GM18499 (cell line): ENCODE measurements at regions not wholly inside any gene's neighbourhood (a gene's known extent, or its start where the extent isn't known, plus 50 kb on each side); places are given as distances from the start of the nearest gene placed in this dataset.

Source experiments
- ATAC-seq: cut with Tn5 transposase; IDR thresholded peaks from one replicate; pipeline ENCODE4 v1.9.1; 2021; ENCODE audit warnings: moderate number of reproducible peaks; ENCODE audit not compliant: insufficient read depth, unreplicated experiment

- ATAC-seq = no peak
These were observed 111.2 kb upstream of the AGAP1 start for GRCh38 chr2:235382601-235383000.

- ATAC-seq = no peak
These were observed 110.5 kb upstream of the AGAP1 start for GRCh38 chr2:235383272-235383843.

- ATAC-seq = no peak
These were observed 109.2 kb upstream of the AGAP1 start for GRCh38 chr2:235384624-235385023.

- no peak for ATAC-seq
These were observed 104.2 kb upstream of the AGAP1 start for GRCh38 chr2:235389626-235390025.

- no peak for ATAC-seq
These were observed 103.6 kb upstream of the AGAP1 start for GRCh38 chr2:235390108-235390815.

GRCh38 chr2:235390816-235391194 lies 103.0 kb upstream of the AGAP1 start:
- ATAC-seq = no peak

GRCh38 chr2:235391921-235392615 lies 101.8 kb upstream of the AGAP1 start:
- no peak for ATAC-seq

GRCh38 chr2:235394278-235394828 lies 99.5 kb upstream of the AGAP1 start:
- no peak for ATAC-seq

- no peak for ATAC-seq
These were observed 97.6 kb upstream of the AGAP1 start for GRCh38 chr2:235396071-235396846.

- ATAC-seq = no peak
These were observed 95.5 kb upstream of the AGAP1 start for GRCh38 chr2:235398321-235398720.

- ATAC-seq = no peak
These were observed 93.9 kb upstream of the AGAP1 start for GRCh38 chr2:235399895-235400294.

- no peak for ATAC-seq
These were observed 91.4 kb upstream of the AGAP1 start for GRCh38 chr2:235402422-235402821.

- no peak for ATAC-seq
These were observed 88.1 kb upstream of the AGAP1 start for GRCh38 chr2:235405612-235406361.

GRCh38 chr2:235406430-235406829 lies 87.4 kb upstream of the AGAP1 start:
- no peak for ATAC-seq

- no peak for ATAC-seq
These were observed 81.8 kb upstream of the AGAP1 start for GRCh38 chr2:235411905-235412485.

- no peak for ATAC-seq
These were observed 80.8 kb upstream of the AGAP1 start for GRCh38 chr2:235413064-235413463.

- no peak for ATAC-seq
These were observed 79.4 kb upstream of the AGAP1 start for GRCh38 chr2:235414422-235414821.

GRCh38 chr2:235416858-235417499 lies 76.9 kb upstream of the AGAP1 start:
- no peak for ATAC-seq

GRCh38 chr2:235418918-235419317 lies 74.9 kb upstream of the AGAP1 start:
- ATAC-seq = no peak
